Ovary (tissue), 7 donors: ENCODE measurements at regions not wholly inside any gene's neighbourhood (a gene's known extent, or its start where the extent isn't known, plus 50 kb on each side); places are given as distances from the start of the nearest gene placed in this dataset.
A peak's percentile ranks its signal among the peaks of the same experiment; 100 is the strongest.

ENCODE experiments used
- DNase-seq, 5 donors: peaks; one replicate each; pipeline ENCODE4 v3.0.0-alpha.2; 2019 to 2020
- H3K27ac ChIP-seq, 2 donors: fragments of 200-600 bp; one replicate each; pipeline versions ENCODE4 v1.5.1 to v1.8.0; 2019 to 2022
- H3K27me3 ChIP-seq: fragments of 200-600 bp; one replicate; pipeline ENCODE4 v1.8.0; 2022
- H3K36me3 ChIP-seq: fragments of 200-600 bp; sonication (generic); one replicate; pipeline ENCODE4 v1.5.1; 2019
- H3K4me1 ChIP-seq: one replicate; pipeline ENCODE4 v1.8.1; 2013; ENCODE audit warnings: mild to moderate bottlenecking, moderate library complexity; ENCODE audit not compliant: insufficient read depth
- H3K4me3 ChIP-seq: fragments of 200-600 bp; sonication (generic); one replicate; pipeline ENCODE4 v1.5.1; 2017
- H3K9me3 ChIP-seq, 2 donors: fragments of 200-600 bp in 1 of 2; sonication (generic) in 1 of 2; one replicate each; pipeline versions ENCODE4 v1.5.1 to v1.8.1; 2013 to 2019; ENCODE audit warnings: mild to moderate bottlenecking in 1 of 2, moderate library complexity in 1 of 2
- EP300 ChIP-seq: sonication (generic); formaldehyde crosslinking; IDR thresholded peaks from one replicate; pipeline ENCODE4 v1.6.1; 2017; ENCODE audit warnings: antibody characterized with exemption
- POLR2A ChIP-seq: fragments of 450-650 bp; IDR thresholded peaks from one replicate; pipeline ENCODE4 v1.6.1; 2017; ENCODE audit warnings: antibody characterized with exemption, mild to moderate bottlenecking, moderate library complexity
- WGBS, 3 donors: extraction: QIAGEN DNeasy Blood & Tissue Kit in 1 of 3; methylation state at CpG; one replicate each; pipeline versions ENCODE4 v1.1.5 to v1.1.7; 2013 to 2017; 5-methylcytosine and 5-hydroxymethylcytosine counted together
- intact Hi-C, 4 donors: fragments of 100-400 bp; cut with DNase I; formaldehyde crosslinking; loops; one replicate each; pipeline versions ENCODE4 v1.11.0 to v1.15.1; 2022 to 2023
- TF ChIP-seq, protein P1 (sequence below), 3 donors: fragments of 450-650 bp in 2 of 3; fragments of 200-600 bp in 1 of 3; IDR thresholded peaks; one replicate each; pipeline versions ENCODE4 v1.5.1 to v1.8.0; 2016 to 2022; ENCODE audit warnings: antibody characterized with exemption in 3 of 3, mild to moderate bottlenecking in 1 of 3
- donor health status: DM: no; HTN: no; CAD: no; lungs with moderate emphysema.
- donor health status: DM: no; HTN: no; CAD: no.
- donor health status: Bipolar disorder and iron deficiency.
- donor health status: DM: no; HTN: no; CAD: no.
- donor health status: DM: yes; HTN: yes; CAD: no.

DNA sequence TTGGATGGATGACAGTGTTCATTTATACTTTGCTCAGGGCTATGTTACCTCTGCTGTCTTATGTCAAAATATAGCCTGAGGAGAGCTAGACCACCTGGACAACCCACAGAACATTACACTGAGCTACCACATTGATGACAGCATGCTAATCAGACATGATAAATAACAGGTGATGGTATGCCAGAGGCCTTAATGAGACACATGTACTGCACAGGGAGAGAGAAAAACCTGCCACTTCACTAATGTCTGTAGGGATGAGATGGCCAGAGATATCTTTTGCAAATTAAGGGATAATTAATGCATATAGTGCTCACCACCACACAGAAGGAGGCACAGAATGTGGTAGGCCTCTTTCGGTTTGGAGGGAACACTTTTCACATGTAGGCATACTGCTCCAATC, 1122.6 kb upstream of the POT1 start:
- no peaks in the 10 kb centered on the region for H3K4me1 ChIP-seq
- H3K27ac ChIP-seq, result no peak overlapping the region
- H3K9me3 ChIP-seq, result no peaks in the 10 kb centered on the region
- intact Hi-C loops, result no loop called here
- WGBS, 3 donors, result 45 to 73% (median 56%) methylated on average over 1 of the region's 1 CpG
- H3K27me3 ChIP-seq, result no peaks in the 10 kb centered on the region
- DNase-seq, result no peak
- no peak overlapping the region for H3K4me3 ChIP-seq
- H3K36me3 ChIP-seq, result no peaks in the 10 kb centered on the region
- TF ChIP-seq POLR2A (no peak), EP300 (no peak)
- TF ChIP-seq, protein P1, sequence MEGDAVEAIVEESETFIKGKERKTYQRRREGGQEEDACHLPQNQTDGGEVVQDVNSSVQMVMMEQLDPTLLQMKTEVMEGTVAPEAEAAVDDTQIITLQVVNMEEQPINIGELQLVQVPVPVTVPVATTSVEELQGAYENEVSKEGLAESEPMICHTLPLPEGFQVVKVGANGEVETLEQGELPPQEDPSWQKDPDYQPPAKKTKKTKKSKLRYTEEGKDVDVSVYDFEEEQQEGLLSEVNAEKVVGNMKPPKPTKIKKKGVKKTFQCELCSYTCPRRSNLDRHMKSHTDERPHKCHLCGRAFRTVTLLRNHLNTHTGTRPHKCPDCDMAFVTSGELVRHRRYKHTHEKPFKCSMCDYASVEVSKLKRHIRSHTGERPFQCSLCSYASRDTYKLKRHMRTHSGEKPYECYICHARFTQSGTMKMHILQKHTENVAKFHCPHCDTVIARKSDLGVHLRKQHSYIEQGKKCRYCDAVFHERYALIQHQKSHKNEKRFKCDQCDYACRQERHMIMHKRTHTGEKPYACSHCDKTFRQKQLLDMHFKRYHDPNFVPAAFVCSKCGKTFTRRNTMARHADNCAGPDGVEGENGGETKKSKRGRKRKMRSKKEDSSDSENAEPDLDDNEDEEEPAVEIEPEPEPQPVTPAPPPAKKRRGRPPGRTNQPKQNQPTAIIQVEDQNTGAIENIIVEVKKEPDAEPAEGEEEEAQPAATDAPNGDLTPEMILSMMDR (IDR thresholded peaks at IDR 0.05), result no peak

DNA sequence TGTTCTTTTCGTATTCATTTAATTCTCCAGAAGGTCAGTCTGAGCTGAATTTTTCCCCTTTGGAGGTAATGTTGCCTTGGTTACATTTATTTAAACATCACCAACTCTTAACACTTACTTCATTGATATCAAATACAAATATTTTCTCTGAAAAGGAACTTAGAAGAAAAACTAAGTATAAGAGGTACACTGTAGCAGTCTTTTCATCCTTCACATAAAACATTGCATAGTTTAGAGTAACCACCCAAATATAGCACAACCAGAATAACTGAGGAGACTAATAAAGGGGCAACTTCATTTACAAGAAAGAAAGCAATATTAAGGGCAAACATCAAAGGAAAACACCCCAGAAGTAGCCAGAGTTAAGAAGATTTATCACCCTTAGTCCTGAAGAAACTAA, 1115.0 kb upstream of the POT1 start:
- Histone ChIP-seq H3K4me3 (no peak overlapping the region), H3K9me3 (no peaks in the 10 kb centered on the region), H3K36me3 (no peaks in the 10 kb centered on the region), H3K4me1 (no peaks in the 10 kb centered on the region), H3K27ac (no peak overlapping the region), H3K27me3 (no peaks in the 10 kb centered on the region)
- DNase-seq, result no peak
- TF ChIP-seq POLR2A (no peak), EP300 (no peak)
- TF ChIP-seq, protein P1 (IDR thresholded peaks at IDR 0.05), result no peak
- WGBS, 3 donors, result 34 to 60% (median 52%) methylated on average over 1 of the region's 1 CpG
- intact Hi-C loops, result no loop called here

DNA sequence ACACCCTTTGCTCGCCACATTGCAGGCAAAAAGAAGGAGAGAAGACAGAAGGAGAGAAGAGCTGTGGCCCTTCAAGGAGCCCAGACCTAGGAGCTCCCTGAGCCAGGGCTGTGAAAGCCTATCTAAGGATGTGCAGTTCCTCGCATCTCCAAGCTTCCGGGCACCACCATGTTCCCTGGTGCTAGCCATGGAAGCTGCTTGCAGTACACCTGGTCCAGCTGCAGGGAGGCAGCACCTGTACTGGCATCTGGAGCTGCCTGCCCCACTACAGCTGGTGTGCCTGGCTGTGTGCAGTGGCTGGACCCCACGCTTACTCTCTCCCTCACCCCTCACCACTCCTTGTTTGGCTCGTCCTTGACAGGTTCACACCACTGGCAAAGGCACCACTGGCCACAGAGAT, 1111.8 kb upstream of the POT1 start:
- no peak for DNase-seq
- no peak overlapping the region for H3K27ac ChIP-seq
- H3K9me3 ChIP-seq, result no peaks in the 10 kb centered on the region
- no peaks in the 10 kb centered on the region for H3K36me3 ChIP-seq
- H3K27me3 ChIP-seq, result no peaks in the 10 kb centered on the region
- WGBS, 3 donors, result 83 to 91% (median 87%) methylated on average over 5 of the region's 5 CpGs
- no peak overlapping the region for H3K4me3 ChIP-seq
- no peaks in the 10 kb centered on the region for H3K4me1 ChIP-seq
- TF ChIP-seq, protein P1 (IDR thresholded peaks at IDR 0.05), result no peak
- TF ChIP-seq EP300 (no peak), POLR2A (no peak)
- intact Hi-C loops, result no loop called here

DNA sequence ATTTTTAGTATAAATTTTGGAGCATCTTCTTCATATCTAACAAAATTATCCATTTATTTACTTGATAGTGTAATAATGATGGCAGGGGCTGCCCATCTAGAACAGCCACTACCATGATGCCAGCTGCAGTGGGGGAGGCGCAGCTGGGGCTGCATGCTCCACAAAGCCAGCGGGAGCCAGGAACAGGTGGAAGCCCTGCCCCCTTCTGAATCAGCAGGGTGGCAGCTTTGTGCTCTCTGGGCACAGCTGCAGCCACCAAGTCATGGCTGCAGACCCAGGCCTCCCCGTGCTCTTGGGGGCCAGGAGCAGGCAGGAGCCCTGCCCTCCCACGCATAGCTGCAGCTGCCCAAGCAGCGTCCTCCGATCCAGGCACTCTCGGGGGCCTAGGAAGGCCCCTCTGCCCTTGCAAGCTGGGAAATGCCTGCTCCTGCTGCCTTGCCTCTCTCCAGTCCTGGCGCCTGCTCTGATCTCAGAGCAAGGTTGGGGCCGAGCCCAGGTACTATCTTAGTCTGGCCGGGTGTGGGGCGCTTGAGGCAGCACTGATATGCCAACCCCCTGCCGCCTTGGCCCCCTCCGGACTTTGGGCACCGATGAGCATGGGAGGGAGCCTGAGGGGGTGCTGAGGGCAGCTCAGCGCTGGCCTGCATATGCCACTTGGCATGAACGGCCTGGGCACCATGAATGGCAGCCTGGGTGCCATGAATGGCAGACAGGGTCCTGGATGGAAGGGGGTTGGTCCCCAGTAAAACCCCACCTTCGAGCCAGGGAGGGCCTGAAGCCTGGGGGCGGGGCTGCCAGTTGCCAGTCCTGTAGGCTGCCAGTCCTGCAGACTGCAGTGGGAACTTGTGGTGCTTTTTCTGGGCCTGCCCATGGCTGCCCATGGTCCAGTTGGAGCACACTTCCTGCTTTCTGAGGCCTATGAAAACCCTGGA, 1110.8 kb upstream of the POT1 start:
- H3K27ac ChIP-seq, result no peak overlapping the region
- no peaks in the 10 kb centered on the region for H3K9me3 ChIP-seq
- 70 to 81% (median 75%) methylated on average over 16 to 18 of the region's 18 CpGs for WGBS, 3 donors
- no peaks in the 10 kb centered on the region for H3K4me1 ChIP-seq
- no peak for TF ChIP-seq POLR2A
- no peak for TF ChIP-seq EP300
- TF ChIP-seq, protein P1 (IDR thresholded peaks at IDR 0.05), result no peak
- no peak overlapping the region for H3K4me3 ChIP-seq
- intact Hi-C loops, result no loop called here
- DNase-seq, result peak in 1 of 5 donors; percentile 21
- no peaks in the 10 kb centered on the region for H3K27me3 ChIP-seq
- H3K36me3 ChIP-seq, result no peaks in the 10 kb centered on the region
